LNCAP (cell line): ENCODE measurements at regions not wholly inside any gene's neighbourhood (a gene's known extent, or its start where the extent isn't known, plus 50 kb on each side); places are given as distances from the start of the nearest gene placed in this dataset.

Source experiments
- TF ChIP-seq, protein P1 (sequence below): fragments of 450-650 bp; IDR thresholded peaks from 2 replicates; pipeline ENCODE4 v1.5.1; 2017; ENCODE audit warnings: mild to moderate bottlenecking

DNA sequence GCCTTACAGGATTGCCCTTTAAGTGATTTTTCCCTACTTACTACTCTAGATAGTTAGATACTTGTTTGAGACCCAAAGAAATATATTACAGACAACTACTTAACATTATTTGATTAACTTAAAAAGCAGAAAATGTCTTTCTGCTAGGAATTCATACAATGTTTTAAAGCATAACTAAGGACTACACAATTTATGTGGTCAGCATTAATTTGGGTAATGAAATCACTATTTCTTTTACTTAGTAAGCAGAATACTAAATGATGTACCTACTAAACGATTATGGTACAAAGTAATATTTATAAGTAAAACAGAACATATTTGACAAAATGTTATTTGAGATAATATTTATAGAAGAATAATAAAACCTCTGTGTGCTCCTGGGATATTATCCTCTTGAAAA lies 371.9 kb upstream of the ARRDC3 start:
- TF ChIP-seq, protein P1, sequence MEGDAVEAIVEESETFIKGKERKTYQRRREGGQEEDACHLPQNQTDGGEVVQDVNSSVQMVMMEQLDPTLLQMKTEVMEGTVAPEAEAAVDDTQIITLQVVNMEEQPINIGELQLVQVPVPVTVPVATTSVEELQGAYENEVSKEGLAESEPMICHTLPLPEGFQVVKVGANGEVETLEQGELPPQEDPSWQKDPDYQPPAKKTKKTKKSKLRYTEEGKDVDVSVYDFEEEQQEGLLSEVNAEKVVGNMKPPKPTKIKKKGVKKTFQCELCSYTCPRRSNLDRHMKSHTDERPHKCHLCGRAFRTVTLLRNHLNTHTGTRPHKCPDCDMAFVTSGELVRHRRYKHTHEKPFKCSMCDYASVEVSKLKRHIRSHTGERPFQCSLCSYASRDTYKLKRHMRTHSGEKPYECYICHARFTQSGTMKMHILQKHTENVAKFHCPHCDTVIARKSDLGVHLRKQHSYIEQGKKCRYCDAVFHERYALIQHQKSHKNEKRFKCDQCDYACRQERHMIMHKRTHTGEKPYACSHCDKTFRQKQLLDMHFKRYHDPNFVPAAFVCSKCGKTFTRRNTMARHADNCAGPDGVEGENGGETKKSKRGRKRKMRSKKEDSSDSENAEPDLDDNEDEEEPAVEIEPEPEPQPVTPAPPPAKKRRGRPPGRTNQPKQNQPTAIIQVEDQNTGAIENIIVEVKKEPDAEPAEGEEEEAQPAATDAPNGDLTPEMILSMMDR = no peak

- TF ChIP-seq, protein P1 = no peak
Measured at GRCh38 chr5:91742550-91742949, 359.4 kb upstream of the ARRDC3 start.

DNA sequence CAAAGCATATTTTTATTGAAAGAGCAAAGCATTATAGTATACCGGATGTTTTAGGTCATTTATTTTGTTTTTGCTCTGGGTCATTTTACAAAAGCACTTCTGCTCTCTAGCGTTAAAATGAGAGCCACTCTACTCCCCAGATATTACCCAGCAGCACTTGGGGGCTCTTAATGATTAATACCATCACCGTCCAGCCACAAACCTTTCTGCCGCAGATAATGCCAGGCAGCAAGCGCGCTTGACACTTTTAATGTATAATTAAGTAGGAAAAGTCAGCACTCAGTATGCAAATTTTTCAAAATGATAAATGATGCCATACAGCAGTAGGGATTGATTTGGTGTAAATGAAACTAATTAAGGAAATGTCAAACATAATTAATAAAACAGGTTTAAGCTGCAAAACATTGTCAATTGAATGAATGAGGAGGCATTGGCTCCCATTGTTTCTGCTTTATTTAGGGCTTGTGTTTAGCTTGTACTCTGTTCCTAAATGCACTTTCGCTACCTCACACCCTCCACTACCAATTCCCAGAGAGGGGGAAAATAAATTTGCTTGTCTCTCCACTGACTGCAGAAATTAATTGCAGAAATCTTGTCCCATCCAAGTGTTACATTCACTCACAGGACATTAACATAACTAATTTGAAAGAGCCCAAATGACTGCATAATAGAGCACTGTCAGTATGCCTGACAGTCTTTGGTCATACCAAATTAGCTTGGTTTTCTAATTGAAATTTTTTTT lies 358.8 kb upstream of the ARRDC3 start:
- TF ChIP-seq, protein P1 = no peak

- TF ChIP-seq, protein P1 = no peak
Measured at GRCh38 chr5:91730026-91730425, 346.9 kb upstream of the ARRDC3 start.

- TF ChIP-seq, protein P1 = no peak
Measured at GRCh38 chr5:91727463-91727862, 344.3 kb upstream of the ARRDC3 start.

GRCh38 chr5:91722736-91723467 lies 339.8 kb upstream of the ARRDC3 start:
- TF ChIP-seq, protein P1 = no peak

DNA sequence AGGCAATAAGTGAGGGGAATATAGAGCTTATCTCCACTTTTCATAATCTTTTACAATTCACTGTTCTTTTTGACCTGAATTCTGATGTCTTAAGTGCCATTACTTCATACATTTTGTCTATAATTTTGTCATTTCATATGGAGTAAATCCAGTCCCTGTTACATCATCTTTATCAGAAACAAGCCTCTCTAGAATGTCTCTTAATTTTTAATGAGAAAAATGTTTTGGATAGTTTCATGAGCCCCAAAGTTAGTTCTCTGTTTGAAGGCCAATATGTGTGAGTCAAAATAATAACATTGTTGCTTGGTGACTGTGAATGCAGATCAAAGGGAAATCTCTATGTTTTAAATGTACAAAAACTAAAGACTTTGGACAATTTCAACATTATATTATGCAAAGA lies 329.6 kb upstream of the ARRDC3 start:
- TF ChIP-seq, protein P1 = no peak
